Stimulated activated CD8-positive, alpha-beta memory T cell treated with anti-CD3 and anti-CD28 coated beads, Interleukin-7, amount 100 ng/mL, for 24 hours (primary cell): ENCODE measurements at regions not wholly inside any gene's neighbourhood (a gene's known extent, or its start where the extent isn't known, plus 50 kb on each side); places are given as distances from the start of the nearest gene placed in this dataset.
"Not testable (repeated sequence)": the region's sequence is repeated elsewhere in the genome, so short reads cannot be mapped to it uniquely, and the experiment has no call there.

Experiments
- DNase-seq: peaks from one replicate; pipeline ENCODE4 v3.0.0-alpha.2; 2020; ENCODE audit warnings: low read depth

- no peak for DNase-seq
Observed at GRCh38 chr10:36547965-36548364, 577.4 kb upstream of the ANKRD30A start.

- no peak for DNase-seq
Observed at GRCh38 chr10:36542493-36542892, 582.9 kb upstream of the ANKRD30A start.

GRCh38 chr10:36540611-36541010 is 584.8 kb upstream of the ANKRD30A start:
- DNase-seq, result no peak

- DNase-seq, result no peak
Observed at GRCh38 chr10:36538953-36539586, 586.3 kb upstream of the ANKRD30A start.

GRCh38 chr10:36534471-36535002 is 590.9 kb upstream of the ANKRD30A start:
- DNase-seq, result no peak

GRCh38 chr10:36533861-36534260 is 591.5 kb upstream of the ANKRD30A start:
- DNase-seq, result no peak

- DNase-seq, result no peak
Observed at GRCh38 chr10:36533316-36533715, 592.1 kb upstream of the ANKRD30A start.

GRCh38 chr10:36531621-36532020 is 593.8 kb upstream of the ANKRD30A start:
- no peak for DNase-seq

GRCh38 chr10:36526033-36526432 is 599.4 kb upstream of the ANKRD30A start:
- DNase-seq, result no peak

- not testable (repeated sequence) for DNase-seq
Observed at GRCh38 chr10:36524126-36524525, 601.3 kb upstream of the ANKRD30A start.

GRCh38 chr10:36519909-36520308 is 605.5 kb upstream of the ANKRD30A start:
- no peak for DNase-seq

GRCh38 chr10:36516281-36516680 is 609.1 kb upstream of the ANKRD30A start:
- DNase-seq, result no peak

- DNase-seq, result no peak
Observed at GRCh38 chr10:36515319-36515718, 610.1 kb upstream of the ANKRD30A start.

- no peak for DNase-seq
Observed at GRCh38 chr10:36507715-36508114, 617.7 kb upstream of the ANKRD30A start.

GRCh38 chr10:36506697-36507496 is 618.5 kb upstream of the ANKRD30A start:
- DNase-seq, result no peak

- DNase-seq, result no peak
Observed at GRCh38 chr10:36506261-36506660, 619.1 kb upstream of the ANKRD30A start.

GRCh38 chr10:36504758-36505157 is 620.6 kb upstream of the ANKRD30A start:
- no peak for DNase-seq

GRCh38 chr10:36500266-36500665 is 625.1 kb upstream of the ANKRD30A start:
- no peak for DNase-seq

- DNase-seq, result no peak
Observed at GRCh38 chr10:36499693-36500092, 625.7 kb upstream of the ANKRD30A start.

- no peak for DNase-seq
Observed at GRCh38 chr10:36496758-36497157, 628.6 kb upstream of the ANKRD30A start.

- DNase-seq, result no peak
Observed at GRCh38 chr10:36494371-36494770, 631.0 kb upstream of the ANKRD30A start.

GRCh38 chr10:36493516-36493880 is 631.9 kb upstream of the ANKRD30A start:
- no peak for DNase-seq
